Muscle of back (tissue), 3 donors: ENCODE measurements at regions not wholly inside any gene's neighbourhood (a gene's known extent, or its start where the extent isn't known, plus 50 kb on each side); places are given as distances from the start of the nearest gene placed in this dataset.
A peak's percentile ranks its signal among the peaks of the same experiment; 100 is the strongest.
"Not testable (repeated sequence)": the region's sequence is repeated elsewhere in the genome, so short reads cannot be mapped to it uniquely, and the experiment has no call there.

ENCODE experiments used
- DNase-seq, 3 donors: peaks; one replicate each; pipeline versions ENCODE4 v3.0.0 to v3.0.0-alpha.2; 2013

- DNase-seq = not testable (repeated sequence)
Measured at GRCh38 chr4:130767384-130767783, 1671.4 kb downstream of the C4orf33 start.

GRCh38 chr4:130772966-130773365 is 1677.0 kb downstream of the C4orf33 start:
- DNase-seq = not testable (repeated sequence)

GRCh38 chr4:130808492-130808891 is 1712.5 kb downstream of the C4orf33 start:
- DNase-seq = peak in 1 of 3 donors; percentile 8

- no peak for DNase-seq
Measured at GRCh38 chr4:130812117-130812765, 1716.3 kb downstream of the C4orf33 start.

- no peak for DNase-seq
Measured at GRCh38 chr4:130814896-130815295, 1718.9 kb downstream of the C4orf33 start.

GRCh38 chr4:130820448-130820847 is 1724.5 kb downstream of the C4orf33 start:
- DNase-seq = no peak

- DNase-seq = peak; percentile 10 to 40 (median 18)
Measured at GRCh38 chr4:130825284-130825683, 1729.3 kb downstream of the C4orf33 start.

GRCh38 chr4:130850019-130850524 is 1754.1 kb downstream of the C4orf33 start:
- DNase-seq = peak in 2 of 3 donors; percentile 12 to 22

GRCh38 chr4:130851107-130851506 is 1755.2 kb downstream of the C4orf33 start:
- DNase-seq = no peak

GRCh38 chr4:130851932-130852331 is 1756.0 kb downstream of the C4orf33 start:
- DNase-seq = no peak

GRCh38 chr4:130855533-130855932 is 1759.6 kb downstream of the C4orf33 start:
- DNase-seq = no peak

- DNase-seq = no peak
Measured at GRCh38 chr4:130859991-130860390, 1764.0 kb downstream of the C4orf33 start.

GRCh38 chr4:130896920-130897319 is 1801.0 kb downstream of the C4orf33 start:
- DNase-seq = no peak

- DNase-seq = no peak
Measured at GRCh38 chr4:130901321-130901720, 1805.4 kb downstream of the C4orf33 start.

- no peak for DNase-seq
Measured at GRCh38 chr4:130922955-130923354, 1827.0 kb downstream of the C4orf33 start.

- no peak for DNase-seq
Measured at GRCh38 chr4:130955520-130955919, 1859.6 kb downstream of the C4orf33 start.

GRCh38 chr4:130985371-130985770 is 1889.4 kb downstream of the C4orf33 start:
- no peak for DNase-seq

- no peak for DNase-seq
Measured at GRCh38 chr4:130995988-130996387, 1900.0 kb downstream of the C4orf33 start.

- DNase-seq = no peak
Measured at GRCh38 chr4:131001371-131001770, 1905.4 kb downstream of the C4orf33 start.

GRCh38 chr4:131002132-131002531 is 1906.2 kb downstream of the C4orf33 start:
- DNase-seq = no peak

- DNase-seq = no peak
Measured at GRCh38 chr4:131006388-131006787, 1910.4 kb downstream of the C4orf33 start.

GRCh38 chr4:131011961-131012360 is 1916.0 kb downstream of the C4orf33 start:
- not testable (repeated sequence) for DNase-seq

GRCh38 chr4:131013226-131013625 is 1917.3 kb downstream of the C4orf33 start:
- DNase-seq = no peak

- no peak for DNase-seq
Measured at GRCh38 chr4:131026771-131027170, 1930.8 kb downstream of the C4orf33 start.
